Glomerular visceral epithelial cell (primary cell): ENCODE measurements at regions not wholly inside any gene's neighbourhood (a gene's known extent, or its start where the extent isn't known, plus 50 kb on each side); places are given as distances from the start of the nearest gene placed in this dataset.
"Not testable (repeated sequence)": the region's sequence is repeated elsewhere in the genome, so short reads cannot be mapped to it uniquely, and the experiment has no call there.

ENCODE experiments used
- DNase-seq: peaks from one replicate; pipeline ENCODE4 v3.0.0-alpha.2; 2016; ENCODE audit errors: extremely low spot score

DNA sequence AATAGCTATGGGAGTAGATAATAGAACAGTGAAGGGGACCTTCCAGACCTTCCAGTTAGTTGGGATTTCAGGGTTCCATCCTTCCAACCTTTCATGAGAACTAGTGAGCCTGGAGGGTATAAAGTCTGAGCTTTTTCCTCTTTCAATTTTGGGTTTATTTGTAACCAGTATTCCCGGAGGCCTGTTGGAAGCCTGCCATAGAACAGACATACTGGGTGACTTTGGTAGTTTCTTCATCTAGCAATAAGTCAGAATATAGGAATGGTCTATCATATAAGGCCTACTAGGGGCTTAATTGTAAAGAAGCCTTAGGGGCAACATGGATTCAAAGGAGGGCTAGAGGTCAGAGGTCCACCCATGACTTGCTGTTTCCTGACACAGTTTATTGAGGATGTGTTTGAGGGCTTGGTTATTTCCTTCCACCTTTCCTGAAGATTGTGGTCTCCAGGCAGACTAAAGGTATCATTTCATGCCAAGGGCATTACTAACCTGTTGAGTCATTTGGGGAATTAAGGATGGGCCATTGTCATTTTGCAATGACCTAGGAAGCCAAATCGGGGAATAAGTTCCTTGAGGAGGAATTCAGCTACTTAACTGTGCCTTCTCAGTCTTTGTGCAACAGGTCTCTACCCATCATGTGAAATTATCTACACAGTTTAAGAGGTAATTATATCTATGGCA lies 410.3 kb downstream of the SLC6A15 start:
- DNase-seq, result no peak

DNA sequence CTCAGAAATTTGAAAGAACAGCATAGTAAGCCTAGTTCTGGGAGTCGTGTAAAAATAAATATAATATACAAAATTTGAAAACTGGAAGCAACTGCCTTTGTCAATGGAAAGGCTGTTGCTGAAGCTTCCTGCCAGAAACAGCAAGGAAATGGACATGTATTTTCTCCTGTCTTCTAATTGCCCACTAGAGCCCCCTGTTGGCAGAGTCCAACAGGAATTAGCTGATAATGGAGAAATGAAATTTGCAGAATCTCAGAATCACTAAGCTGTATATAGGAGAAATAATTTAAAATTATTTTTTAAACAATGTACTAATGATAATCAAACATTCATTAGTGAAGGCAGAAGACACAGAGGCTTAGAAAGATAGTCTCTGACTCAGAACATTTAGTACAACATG lies 414.8 kb downstream of the SLC6A15 start:
- DNase-seq, result no peak

DNA sequence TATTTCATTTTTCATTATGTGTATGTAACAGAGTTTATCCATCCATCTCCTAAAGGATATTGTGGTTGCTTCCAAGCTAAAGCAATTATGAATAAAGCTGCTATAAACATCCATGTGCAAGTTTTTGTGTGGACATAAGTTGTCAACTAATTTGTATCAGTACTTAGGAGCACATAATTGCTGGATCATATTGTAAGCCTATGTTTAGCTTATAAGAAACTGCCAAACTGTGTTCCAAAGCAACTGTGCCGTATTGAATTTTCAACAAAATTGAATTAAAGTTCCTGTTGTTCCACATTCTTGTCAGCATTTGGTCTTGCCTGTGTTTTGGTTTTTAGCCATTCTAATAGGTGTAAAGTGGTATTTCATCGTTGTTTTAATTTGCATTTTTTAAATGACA lies 416.9 kb downstream of the SLC6A15 start:
- no peak for DNase-seq

DNA sequence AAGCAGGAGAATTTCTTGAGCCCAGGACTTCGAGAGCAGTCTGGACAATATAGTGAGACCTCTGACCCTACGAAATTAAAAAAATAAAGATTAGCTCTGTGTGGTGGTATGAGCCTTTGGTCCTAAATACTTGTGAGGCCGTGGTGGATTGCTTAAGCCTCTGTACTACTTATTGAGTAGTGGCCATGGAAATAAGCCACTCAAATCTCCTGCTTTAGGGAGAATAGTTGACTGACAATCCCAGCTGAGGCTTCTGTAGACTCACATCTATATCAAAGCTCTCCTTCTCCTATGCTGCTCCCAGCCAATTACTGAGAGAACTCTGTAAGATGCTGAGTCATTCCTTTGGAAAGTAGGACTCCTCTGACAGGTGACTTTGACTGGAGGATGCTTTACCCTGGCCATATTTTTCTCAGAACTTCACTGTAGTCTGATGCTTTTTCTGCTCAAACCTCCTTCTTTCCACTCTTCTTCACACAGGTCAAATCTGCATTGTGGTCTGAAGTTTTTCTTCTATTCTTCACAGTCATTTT lies 420.2 kb downstream of the SLC6A15 start:
- no peak for DNase-seq

DNA sequence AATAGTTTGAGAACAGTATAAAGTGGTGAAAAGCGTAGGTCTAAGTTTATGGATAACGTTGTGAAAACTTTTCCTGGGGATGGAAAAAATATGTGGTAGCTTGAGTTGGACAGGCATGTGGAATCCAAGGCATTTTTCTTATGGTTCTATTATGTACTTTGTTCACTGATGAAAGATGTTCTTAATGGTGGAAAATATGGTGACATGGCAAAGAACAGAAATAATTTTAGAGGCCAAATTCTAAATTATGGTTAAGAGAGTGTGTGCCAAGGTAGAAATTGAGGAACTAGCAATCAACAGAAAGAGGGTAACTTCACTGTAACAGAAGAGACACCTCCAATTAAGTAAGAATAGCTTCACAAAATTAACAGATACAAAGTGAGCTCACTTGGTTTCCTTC lies 427.8 kb downstream of the SLC6A15 start:
- no peak for DNase-seq

DNA sequence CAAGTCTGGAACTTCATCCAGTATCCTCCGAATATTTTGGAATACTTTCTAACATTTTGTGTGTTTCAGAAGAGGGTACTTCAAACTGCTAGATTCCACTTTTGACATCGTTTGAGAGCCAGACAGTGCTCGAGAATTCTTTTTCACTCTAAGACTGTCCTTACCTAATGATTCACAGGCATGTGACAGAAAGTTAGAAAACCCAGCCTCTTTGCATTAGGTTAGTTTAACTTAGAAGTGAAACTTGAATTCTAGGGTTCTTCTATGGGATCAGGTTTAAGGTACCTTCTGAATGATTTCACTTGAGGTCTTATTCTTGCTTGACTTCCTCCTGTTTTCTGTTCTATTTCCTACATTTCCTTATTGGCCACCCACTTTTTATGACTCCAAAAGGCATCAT lies 431.8 kb downstream of the SLC6A15 start:
- DNase-seq, result no peak

DNA sequence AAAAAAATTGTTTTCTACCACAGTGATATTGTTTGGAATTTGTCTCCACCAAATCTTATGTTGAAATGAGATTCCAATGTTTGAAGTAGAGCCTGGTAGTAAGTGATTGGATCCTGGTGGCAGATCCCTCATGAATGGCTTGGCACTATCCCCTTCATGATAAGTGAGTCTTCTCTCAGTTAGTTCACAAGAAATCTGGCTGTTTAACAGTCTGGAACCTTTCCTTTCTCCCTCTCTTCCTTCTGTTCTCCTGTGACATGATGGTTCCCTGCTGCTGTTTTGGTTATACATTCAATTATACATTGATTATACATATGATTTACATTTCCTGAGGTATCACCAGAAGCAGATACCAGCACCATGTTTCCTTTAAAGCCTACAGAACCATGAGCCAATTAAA lies 442.2 kb downstream of the SLC6A15 start:
- no peak for DNase-seq

DNA sequence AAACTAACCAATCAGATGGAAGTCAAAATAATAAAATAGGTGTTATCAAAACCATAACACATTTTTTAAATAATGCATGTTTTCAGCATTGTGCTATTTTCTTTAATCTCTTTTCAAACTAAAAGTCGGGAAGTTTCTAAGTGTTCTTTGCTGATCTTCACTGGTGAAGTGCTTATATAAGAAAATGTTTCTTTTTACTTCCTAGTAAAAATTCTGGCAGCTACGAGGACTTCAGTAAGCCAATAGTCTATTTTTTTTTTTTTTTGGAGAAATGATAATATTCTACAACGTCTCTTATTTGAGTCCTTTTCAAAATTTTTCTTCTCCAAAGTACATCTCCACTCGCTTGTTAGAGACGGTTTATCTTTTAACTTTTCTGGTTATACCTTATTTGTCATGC lies 448.0 kb downstream of the SLC6A15 start:
- no peak for DNase-seq

DNA sequence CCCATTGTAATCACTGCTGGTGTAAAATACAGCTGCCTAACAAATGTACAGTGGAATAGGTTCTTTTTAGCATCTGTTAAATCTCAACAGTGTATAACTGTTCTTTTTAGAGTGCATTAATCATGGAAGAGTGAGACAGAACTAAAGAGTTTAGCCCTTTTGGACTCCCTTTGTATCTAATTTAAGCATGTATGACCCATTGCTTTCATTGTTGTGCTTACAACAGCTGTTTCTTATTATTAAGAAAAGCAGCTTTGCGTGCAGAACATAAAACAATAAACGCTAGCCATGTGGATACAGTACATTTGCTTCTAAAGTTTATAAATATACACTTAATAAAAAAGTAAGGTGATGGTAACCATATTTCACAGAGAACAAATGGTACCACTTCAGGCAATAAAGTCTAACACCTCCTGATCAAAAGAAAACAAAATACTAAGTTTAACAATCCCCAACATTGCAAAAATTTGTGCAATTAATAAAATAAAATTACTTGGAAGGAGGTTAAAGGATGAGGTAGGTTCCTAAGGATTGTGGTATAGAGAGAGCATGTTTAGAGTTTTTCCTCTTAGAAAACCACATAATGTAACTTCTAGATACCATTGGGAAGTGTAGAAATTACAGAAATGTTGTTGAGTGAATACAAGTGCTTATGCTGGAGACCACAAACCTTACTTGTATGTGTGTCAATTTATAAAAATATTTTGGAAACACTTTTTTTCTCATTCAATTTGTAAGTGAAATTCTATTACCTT lies 448.7 kb downstream of the SLC6A15 start:
- no peak for DNase-seq

DNA sequence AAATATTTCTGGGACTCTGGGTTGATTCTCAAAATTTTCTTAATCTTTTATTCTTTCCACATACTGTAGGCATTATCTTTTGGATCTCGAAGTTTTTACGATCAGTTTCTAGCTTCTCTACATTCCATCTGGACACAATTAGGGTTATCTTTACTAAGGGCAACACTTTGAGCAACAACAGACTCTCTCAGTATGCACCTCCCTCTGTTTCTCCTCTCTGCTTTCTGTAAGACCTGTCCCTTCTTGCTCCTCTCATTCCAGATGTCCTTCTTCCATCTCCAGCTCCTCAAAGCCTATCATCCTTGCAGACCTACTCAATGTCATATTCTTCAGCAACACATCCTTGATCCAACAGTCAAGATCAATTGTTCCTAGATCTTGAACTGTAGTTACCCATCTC lies 457.0 kb downstream of the SLC6A15 start:
- no peak for DNase-seq

DNA sequence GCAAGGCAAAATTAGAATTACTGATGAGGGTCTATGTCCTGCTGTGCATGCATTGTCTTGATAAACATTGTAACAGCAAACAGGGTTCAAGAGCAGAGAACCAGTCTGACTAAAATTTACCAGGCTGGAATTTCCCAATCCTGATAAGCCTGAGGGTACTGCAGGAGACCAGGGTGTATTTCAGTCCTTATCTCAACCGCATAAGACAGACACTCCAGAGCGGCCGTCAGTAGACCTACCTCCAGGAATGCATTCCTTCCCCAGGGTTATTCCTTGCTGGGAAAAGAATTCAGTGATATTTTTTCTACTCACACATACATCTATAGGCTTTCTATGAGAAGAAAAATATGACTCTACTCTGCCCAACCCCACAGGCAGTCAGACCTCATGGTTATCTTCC lies 466.1 kb downstream of the SLC6A15 start:
- not testable (repeated sequence) for DNase-seq

DNA sequence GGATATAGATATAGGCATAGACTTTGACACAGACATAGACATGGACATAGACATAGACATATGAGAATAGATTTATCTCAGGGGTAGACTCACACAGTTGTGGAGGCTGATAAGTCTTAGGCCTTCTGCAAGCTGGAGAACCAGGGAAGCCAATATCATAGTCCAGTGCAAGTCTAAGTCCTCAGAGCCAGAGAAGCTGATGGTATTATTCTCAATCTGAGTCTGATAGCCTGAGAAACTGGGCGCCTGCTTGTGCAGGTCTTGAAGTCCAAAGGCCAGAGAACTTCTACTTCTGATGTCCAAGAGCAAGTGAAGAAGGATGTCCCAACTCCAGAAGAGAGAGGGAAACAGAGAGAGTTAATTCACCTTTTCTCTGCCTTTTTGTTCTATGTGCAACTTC lies 476.5 kb downstream of the SLC6A15 start:
- DNase-seq, result no peak

DNA sequence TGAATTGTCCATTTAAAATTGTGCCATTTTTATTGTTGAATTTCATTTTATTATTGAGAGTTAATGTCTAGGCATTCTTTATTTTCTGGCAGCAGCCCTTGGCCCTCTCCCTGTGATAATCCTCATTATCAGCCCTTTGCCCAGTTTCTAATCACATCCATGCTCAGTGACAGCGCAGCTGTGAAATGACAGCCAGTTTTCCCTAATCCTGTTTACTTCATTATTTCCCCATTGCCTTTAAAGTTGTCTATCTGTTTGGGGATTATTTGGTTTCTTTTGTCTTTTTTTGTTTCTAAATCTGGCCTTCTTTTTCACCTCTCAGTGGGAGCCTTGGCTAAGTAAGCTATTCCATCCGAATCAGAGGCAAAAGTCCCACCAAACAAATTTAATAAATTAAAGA lies 476.9 kb downstream of the SLC6A15 start:
- no peak for DNase-seq

DNA sequence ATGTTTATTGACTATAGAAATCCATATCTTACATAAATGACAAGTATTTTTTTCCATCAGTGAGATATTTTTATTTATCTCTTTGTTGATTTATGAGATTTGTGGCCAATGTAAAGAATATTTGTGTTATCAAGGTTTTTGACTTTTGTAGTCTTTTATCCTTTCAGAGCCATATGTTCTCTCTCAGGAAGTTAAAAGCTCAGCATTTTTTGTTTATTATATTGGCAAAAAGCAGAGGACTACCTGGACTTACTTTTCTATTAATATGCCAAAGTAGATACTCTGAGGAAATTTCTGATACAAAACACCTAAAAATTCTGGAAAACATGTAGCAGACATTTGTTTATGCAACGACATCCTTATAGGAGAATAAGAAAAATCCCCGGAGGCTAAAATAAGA lies 490.3 kb downstream of the SLC6A15 start:
- no peak for DNase-seq

DNA sequence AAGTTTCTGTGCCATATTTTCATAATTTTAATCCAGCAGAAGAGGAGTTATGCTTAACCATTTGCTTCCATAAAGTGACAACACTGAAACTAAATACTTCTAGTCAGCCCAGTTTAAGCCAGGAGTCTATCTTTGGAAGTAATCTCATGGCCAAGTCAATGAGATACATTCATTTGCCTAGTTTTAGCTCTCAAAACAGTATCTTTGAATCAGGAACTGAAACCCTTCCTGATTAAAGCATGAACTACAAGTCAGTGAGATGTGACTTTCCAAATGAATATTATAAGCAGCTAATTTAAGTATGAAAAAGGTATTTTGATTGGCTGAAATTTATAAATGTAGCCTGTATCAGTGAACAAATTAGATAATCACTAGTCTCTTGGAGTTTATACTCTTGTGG lies 491.5 kb downstream of the SLC6A15 start:
- DNase-seq, result no peak

DNA sequence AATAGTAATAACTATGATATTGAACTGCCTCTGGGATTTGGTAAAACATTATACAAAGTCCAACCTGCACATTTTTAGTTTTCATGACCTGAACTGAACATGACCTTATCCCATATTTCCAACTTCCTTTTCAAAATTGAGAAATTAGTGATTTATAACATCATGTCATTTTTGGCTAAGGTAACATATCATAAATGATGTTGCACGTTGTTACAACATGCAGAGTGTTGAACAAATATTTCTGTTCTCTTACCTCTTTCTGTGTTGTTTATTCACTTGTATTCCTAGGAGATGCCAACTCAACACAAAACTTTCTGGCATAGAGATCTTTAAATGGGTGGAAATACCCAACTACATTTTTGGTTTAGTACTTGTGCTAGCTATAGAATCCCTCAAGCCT lies 496.0 kb downstream of the SLC6A15 start:
- DNase-seq, result no peak

DNA sequence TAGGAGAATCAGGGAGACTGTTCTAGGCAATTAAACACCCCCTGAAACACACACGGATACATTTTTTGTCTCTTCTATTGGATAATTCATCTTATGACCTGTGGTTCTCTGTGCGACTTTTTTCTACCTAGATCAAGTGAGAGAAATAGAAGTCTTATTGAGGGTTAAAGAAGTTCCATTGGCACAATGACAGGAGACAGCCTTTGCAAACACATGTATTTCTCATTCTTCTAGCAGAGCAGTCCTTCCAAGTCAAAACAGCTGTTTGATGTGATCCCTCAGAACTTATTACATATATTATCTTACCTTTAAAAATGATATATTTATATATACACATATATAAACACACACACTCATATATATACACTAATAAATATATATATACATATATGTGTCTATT lies 496.7 kb downstream of the SLC6A15 start:
- DNase-seq, result no peak

DNA sequence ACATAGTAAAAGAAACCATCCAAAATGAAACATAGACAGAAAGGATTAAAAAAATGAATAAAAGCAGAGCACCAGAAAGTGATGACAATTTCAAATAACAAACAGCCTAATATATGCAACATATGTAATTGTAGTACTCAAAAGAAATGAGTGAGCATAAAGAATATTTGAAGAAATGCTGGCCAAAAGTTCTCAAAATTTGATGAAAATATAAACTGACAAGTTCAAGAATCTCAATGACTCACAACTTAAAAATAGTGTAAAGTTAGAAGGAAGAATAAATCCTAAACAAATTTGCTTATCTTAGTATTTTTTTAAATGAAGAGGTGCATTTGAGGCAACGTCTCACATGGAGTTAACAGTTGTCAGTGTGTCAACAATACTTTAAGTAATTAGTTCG lies 498.9 kb downstream of the SLC6A15 start:
- no peak for DNase-seq

DNA sequence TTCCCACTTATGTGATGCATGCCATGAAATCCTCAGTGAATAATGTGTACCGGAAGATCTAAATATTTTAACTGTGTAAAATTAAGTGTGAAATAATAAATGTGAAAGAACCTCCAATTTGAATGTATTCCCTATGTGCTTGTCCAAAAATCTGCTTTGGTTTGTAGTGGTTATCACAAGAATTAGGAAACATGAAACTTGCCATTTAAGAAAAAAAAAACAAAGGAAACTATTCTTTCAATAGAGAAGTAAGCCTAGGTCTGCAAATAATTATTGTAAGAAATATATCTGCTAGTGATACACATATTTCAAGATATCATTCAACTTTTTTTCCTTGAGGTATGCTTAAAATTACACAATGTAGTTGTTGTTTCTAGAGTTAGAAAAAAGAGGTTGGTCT lies 500.4 kb downstream of the SLC6A15 start:
- no peak for DNase-seq

DNA sequence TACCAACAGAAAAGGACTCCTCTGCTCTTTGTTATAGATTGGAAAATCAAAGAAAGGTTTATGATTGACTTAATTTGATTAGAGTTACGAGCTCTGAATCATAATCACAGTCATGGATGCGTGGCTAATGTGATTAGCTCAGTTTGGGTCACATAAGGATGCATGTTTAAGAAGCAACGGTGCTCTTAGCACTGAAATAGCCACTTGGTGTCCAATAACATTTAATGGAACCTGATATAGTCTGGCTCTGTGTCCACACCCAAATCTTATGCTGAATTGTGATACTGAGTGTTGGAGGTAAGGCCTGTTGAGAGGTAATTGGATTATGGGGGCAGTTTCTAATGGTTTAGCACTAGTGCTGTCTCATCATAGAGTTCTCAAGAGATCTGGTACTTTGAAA lies 501.6 kb downstream of the SLC6A15 start:
- no peak for DNase-seq

DNA sequence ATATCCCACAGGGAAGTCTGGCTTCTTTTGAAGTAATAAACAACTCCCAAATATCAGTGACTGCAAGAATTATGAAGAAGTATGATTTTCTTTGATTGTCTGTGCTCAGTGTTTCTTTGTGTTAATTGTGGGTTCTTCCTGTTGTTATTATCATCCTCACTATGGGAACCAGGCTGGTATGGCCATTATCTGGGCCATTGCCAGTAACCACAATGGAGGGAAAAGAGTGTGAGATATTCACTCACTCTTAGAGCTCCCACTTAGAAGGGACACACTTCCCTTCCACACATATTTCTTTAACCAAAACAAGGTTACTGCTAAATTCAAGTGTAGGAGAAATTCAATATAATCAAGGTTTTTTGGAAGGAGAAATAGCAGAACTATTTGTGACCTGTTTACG lies 503.7 kb downstream of the SLC6A15 start:
- peak; percentile 37 for DNase-seq

DNA sequence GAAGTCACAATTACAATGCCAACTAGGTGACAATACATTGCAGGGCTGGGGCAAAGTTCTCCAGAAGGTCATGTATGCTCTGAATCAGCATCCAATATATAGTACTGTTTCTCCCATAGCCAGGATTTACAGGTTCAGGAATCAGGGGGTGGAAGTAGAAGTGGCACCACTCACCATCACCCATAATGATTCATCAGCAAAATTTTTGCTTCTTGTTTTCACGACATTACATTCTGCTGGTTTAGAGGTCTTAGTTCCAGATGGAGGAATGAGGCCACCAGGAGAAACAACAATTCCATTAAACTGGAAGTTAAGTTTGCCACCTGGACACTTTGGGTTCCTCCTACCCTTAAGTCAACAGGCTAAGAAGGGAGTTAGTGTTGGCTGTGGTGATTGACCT lies 505.9 kb downstream of the SLC6A15 start:
- DNase-seq, result not testable (repeated sequence)

DNA sequence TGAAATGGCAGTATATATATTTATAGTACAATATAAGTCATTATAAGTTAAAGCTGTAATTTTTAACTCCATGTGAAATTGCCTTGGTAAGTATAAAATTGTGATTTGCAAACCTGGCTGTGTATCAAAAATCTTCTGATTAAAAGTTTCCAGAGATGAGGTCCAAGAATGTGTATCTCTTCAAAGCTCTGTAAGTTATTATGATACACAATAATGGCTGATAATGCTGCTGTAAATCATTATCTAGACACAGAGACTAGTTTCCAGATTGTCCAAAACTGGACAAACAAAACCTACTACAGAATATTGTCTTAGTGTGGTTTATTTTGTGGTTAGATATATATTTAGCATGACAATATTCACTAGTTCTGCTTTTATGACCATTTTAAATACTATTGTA lies 514.8 kb downstream of the SLC6A15 start:
- no peak for DNase-seq
